Breast epithelium (tissue), 3 donors: ENCODE measurements at regions not wholly inside any gene's neighbourhood (a gene's known extent, or its start where the extent isn't known, plus 50 kb on each side); places are given as distances from the start of the nearest gene placed in this dataset.

Experiments used
- CTCF ChIP-seq, 3 donors: fragments of 450-650 bp; IDR thresholded peaks; one replicate each; pipeline ENCODE4 v1.5.1; 2016 to 2017; ENCODE audit warnings: antibody characterized with exemption in 3 of 3, mild to moderate bottlenecking in 3 of 3, moderate library complexity in 3 of 3
- POLR2A ChIP-seq: fragments of 450-650 bp; IDR thresholded peaks from one replicate; pipeline ENCODE4 v1.6.1; 2016; ENCODE audit warnings: antibody characterized with exemption, mild to moderate bottlenecking, moderate library complexity
- POLR2AphosphoS5 ChIP-seq, 3 donors: sonication (generic); formaldehyde crosslinking; IDR thresholded peaks; one replicate each; pipeline ENCODE4 v1.6.1; 2017; ENCODE audit warnings: antibody characterized with exemption in 3 of 3

- TF ChIP-seq CTCF (IDR thresholded peaks at IDR 0.05): no peak
- no peak for TF ChIP-seq POLR2A
- no peak for TF ChIP-seq POLR2AphosphoS5 (IDR thresholded peaks at IDR 0.05)
These were observed 206.4 kb upstream of the SPRY1 start for GRCh38 chr4:123190176-123190575.
